OCI-LY7 (cell line): ENCODE measurements at regions not wholly inside any gene's neighbourhood (a gene's known extent, or its start where the extent isn't known, plus 50 kb on each side); places are given as distances from the start of the nearest gene placed in this dataset.

Experiments used
- BruUV-seq: library from RNA; stranded (reverse); fragments of 400-500 nt; replicated peaks from 2 replicates; lab custom pipeline; 2021; lab: Mats Ljungman, UMichigan
- CTCF ChIA-PET: fragments of 300-600 bp; sonication (Branson Sonifier 250); formaldehyde crosslinking; loops from one replicate; lab custom pipeline; 2022; ENCODE audit warnings: antibody characterized with exemption; ENCODE audit not compliant: unreplicated experiment; lab: Charles Lee
- POLR2A ChIA-PET: fragments of 300-600 bp; sonication (Branson Sonifier 250); formaldehyde crosslinking; loops from one replicate; lab custom pipeline; 2022; ENCODE audit warnings: antibody characterized with exemption; lab: Charles Lee
- DNase-seq: peaks from one replicate; pipeline ENCODE4 v3.0.0-alpha.2; 2015; ENCODE audit warnings: low spot score
- H2AFZ ChIP-seq: fragments of 200-600 bp; sonication (generic), shearing (Covaris generic); 2 replicates; pipeline ENCODE4 v1.6.1; 2014; ENCODE audit warnings: mild to moderate bottlenecking, antibody characterized with exemption, low read length, moderate library complexity
- H3K27ac ChIP-seq: fragments of 200-600 bp; sonication (generic); 2 replicates; pipeline ENCODE4 v1.5.1; 2014; ENCODE audit warnings: mixed run types, low read depth, mild to moderate bottlenecking, moderate library complexity, low read length, inconsistent platforms; ENCODE audit not compliant: poor library complexity, severe bottlenecking
- H3K36me3 ChIP-seq: fragments of 200-600 bp; sonication (generic); 2 replicates; pipeline ENCODE4 v1.6.1; 2014; ENCODE audit warnings: mild to moderate bottlenecking, antibody characterized with exemption, low read length, moderate library complexity, mixed read lengths; ENCODE audit not compliant: insufficient read depth
- H3K4me1 ChIP-seq: fragments of 200-600 bp; sonication (generic); 2 replicates; pipeline ENCODE4 v1.5.1; 2014; ENCODE audit warnings: mild to moderate bottlenecking, low read length; ENCODE audit not compliant: insufficient read depth, poor library complexity, severe bottlenecking
- H3K4me2 ChIP-seq: fragments of 200-600 bp; sonication (generic); 2 replicates; pipeline ENCODE4 v1.6.1; 2014; ENCODE audit warnings: mild to moderate bottlenecking, low read length
- H3K4me3 ChIP-seq: fragments of 200-600 bp; sonication (generic); 2 replicates; pipeline ENCODE4 v1.5.1; 2014; ENCODE audit warnings: mild to moderate bottlenecking, low read depth, low read length; ENCODE audit not compliant: poor library complexity, severe bottlenecking
- H3K79me2 ChIP-seq: fragments of 200-600 bp; sonication (generic); 2 replicates; pipeline ENCODE4 v1.6.1; 2016; ENCODE audit warnings: low read depth, mild to moderate bottlenecking, low read length, moderate library complexity, mixed read lengths; ENCODE audit not compliant: insufficient read depth
- H3K9me2 ChIP-seq: fragments of 200-600 bp; sonication (generic); 2 replicates; pipeline ENCODE4 v1.6.1; 2016; ENCODE audit warnings: mild to moderate bottlenecking, low read length, mixed read lengths; ENCODE audit not compliant: insufficient read depth
- H3K9me3 ChIP-seq: fragments of 200-600 bp; sonication (generic); 2 replicates; pipeline ENCODE4 v1.6.1; 2014; ENCODE audit warnings: mild to moderate bottlenecking, mixed run types, low read length, mixed read lengths
- H4K20me1 ChIP-seq: fragments of 200-600 bp; sonication (generic); 2 replicates; pipeline ENCODE4 v1.6.1; 2014; ENCODE audit warnings: mild to moderate bottlenecking, antibody characterized with exemption, low read length, moderate library complexity, mixed read lengths; ENCODE audit not compliant: insufficient read depth
- EZH2phosphoT487 ChIP-seq: fragments of 200-600 bp; sonication (generic); IDR thresholded peaks from 2 replicates; pipeline ENCODE4 v1.6.1; 2018; ENCODE audit warnings: low read depth, borderline replicate concordance, mild to moderate bottlenecking, mixed run types, antibody characterized with exemption, low read length, moderate library complexity, mixed read lengths
- intact Hi-C: fragments of 100-400 bp; cut with micrococcal nuclease; formaldehyde crosslinking; loops from one replicate; pipeline ENCODE4 v1.10.0; 2022; ENCODE audit not compliant: unreplicated experiment
- TF ChIP-seq, protein P1 (sequence below): fragments of 200-600 bp; sonication (generic); conservative IDR thresholded peaks from 2 replicates; pipeline ENCODE4 v1.5.1; 2014; ENCODE audit warnings: mild to moderate bottlenecking, antibody characterized with exemption, low read length, moderate library complexity, mixed read lengths

DNA sequence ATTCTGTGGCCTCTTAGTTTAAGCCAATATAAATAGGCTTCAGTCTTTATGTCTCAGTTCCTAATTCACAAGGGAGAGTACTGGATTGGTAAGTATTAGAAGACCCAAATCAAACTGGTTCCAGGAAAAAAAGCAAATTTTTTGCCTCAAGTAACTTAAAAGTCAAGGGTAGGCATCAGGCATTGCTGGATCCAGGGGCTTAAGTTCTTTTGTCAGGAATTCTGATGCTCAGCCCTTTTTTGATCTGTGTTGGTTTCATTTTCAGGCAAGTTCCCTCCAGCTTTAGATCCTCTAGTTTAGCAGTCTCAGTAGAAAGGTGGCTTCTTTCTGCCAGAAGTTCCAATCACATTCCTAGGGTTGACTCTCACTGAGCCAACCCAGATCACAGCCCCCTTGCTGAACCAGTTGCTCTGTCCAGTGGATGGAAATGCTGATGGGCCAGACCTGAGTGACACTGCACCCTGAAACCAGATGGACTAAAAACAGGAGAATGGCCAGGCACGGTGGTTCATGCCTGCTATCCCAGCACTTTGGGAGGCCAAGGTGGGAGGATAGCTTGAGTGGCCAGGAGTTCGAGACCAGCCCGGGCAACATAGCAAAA, 253.5 kb downstream of the SHQ1 start:
- ChIA-PET CTCF (no interaction called here), POLR2A (interaction anchor here (0.7 kb wide), 1 partner anchor 245 kb away, joined by 4 read pairs; no protein-coding TSS in a partner anchor)
- Histone ChIP-seq H3K4me2 (no peak overlapping the region), H3K79me2 (no peaks in the 10 kb centered on the region), H3K36me3 (no peaks in the 10 kb centered on the region), H3K27ac (no peak overlapping the region), H4K20me1 (no peaks in the 10 kb centered on the region), H2AFZ (no peak overlapping the region), H3K4me3 (no peak overlapping the region), H3K9me3 (no peaks in the 10 kb centered on the region), H3K4me1 (no peaks in the 10 kb centered on the region), H3K9me2 (no peaks in the 10 kb centered on the region)
- no peak for DNase-seq
- intact Hi-C loops: no loop called here
- no peak for TF ChIP-seq EZH2phosphoT487
- TF ChIP-seq, protein P1, sequence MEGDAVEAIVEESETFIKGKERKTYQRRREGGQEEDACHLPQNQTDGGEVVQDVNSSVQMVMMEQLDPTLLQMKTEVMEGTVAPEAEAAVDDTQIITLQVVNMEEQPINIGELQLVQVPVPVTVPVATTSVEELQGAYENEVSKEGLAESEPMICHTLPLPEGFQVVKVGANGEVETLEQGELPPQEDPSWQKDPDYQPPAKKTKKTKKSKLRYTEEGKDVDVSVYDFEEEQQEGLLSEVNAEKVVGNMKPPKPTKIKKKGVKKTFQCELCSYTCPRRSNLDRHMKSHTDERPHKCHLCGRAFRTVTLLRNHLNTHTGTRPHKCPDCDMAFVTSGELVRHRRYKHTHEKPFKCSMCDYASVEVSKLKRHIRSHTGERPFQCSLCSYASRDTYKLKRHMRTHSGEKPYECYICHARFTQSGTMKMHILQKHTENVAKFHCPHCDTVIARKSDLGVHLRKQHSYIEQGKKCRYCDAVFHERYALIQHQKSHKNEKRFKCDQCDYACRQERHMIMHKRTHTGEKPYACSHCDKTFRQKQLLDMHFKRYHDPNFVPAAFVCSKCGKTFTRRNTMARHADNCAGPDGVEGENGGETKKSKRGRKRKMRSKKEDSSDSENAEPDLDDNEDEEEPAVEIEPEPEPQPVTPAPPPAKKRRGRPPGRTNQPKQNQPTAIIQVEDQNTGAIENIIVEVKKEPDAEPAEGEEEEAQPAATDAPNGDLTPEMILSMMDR: no peak
- BruUV-seq: no TSS peak

DNA sequence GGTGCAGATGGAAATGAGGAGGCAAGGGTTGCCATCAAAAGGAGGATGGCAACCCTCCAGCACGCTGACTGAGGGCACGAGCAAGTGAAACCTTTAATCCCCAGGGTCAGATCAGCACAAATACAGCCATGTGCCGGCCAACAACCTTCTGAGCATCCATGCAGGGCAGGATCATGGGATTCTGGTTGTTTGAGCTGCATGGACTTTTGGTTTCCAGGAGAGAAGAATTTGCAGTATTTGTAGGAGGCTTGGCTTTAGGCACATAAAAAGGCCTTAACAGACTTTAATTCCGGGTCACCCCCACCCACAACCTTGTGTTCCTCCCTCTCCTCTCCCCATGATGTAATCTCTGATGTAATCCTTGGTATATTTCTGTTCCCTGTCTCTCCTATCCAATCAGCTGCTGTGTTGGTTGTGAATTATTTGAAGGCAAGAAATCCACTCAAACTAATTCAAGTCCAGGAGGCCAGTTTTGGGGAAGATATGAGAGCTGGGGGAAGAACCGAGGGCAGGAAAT, 254.3 kb downstream of the SHQ1 start:
- TF ChIP-seq, protein P1: no peak
- TF ChIP-seq EZH2phosphoT487: no peak
- intact Hi-C loops: no loop called here
- Histone ChIP-seq H2AFZ (no peak overlapping the region), H4K20me1 (no peaks in the 10 kb centered on the region), H3K79me2 (no peaks in the 10 kb centered on the region), H3K36me3 (no peaks in the 10 kb centered on the region), H3K4me3 (no peak overlapping the region), H3K27ac (no peak overlapping the region), H3K9me2 (no peaks in the 10 kb centered on the region), H3K9me3 (no peaks in the 10 kb centered on the region), H3K4me2 (no peak overlapping the region), H3K4me1 (no peaks in the 10 kb centered on the region)
- BruUV-seq: no TSS peak
- CTCF ChIA-PET: no interaction called here
- DNase-seq: no peak
- POLR2A ChIA-PET: no interaction called here
